H9 (cell line): ENCODE measurements at regions not wholly inside any gene's neighbourhood (a gene's known extent, or its start where the extent isn't known, plus 50 kb on each side); places are given as distances from the start of the nearest gene placed in this dataset.

Experiments used
- DNase-seq: peaks from one replicate; pipeline ENCODE4 v3.0.0-alpha.2; 2017
- H2AFZ ChIP-seq: one replicate; pipeline ENCODE4 v1.6.1; 2013; ENCODE audit warnings: mild to moderate bottlenecking, low read length, control low read depth, moderate library complexity
- H2AK5ac ChIP-seq: 2 replicates; pipeline ENCODE4 v1.6.1; 2013; ENCODE audit warnings: low read length, control low read depth, mixed read lengths; ENCODE audit not compliant: insufficient read length
- H2BK120ac ChIP-seq: one replicate; pipeline ENCODE4 v1.6.1; 2013; ENCODE audit warnings: low read depth, mild to moderate bottlenecking, low read length, control low read depth, inconsistent platforms; ENCODE audit not compliant: poor library complexity, severe bottlenecking
- H2BK12ac ChIP-seq: 2 replicates; pipeline ENCODE4 v1.6.1; 2013; ENCODE audit warnings: low read length, control low read depth, mixed read lengths, low read depth; ENCODE audit not compliant: insufficient read length
- H2BK15ac ChIP-seq: 2 replicates; pipeline ENCODE4 v1.6.1; 2013; ENCODE audit warnings: low read depth, low read length, control low read depth
- H2BK20ac ChIP-seq: one replicate; pipeline ENCODE4 v1.6.1; 2013; ENCODE audit warnings: low read depth, mild to moderate bottlenecking, low read length, control low read depth, inconsistent platforms; ENCODE audit not compliant: poor library complexity, severe bottlenecking
- H2BK5ac ChIP-seq: 2 replicates; pipeline ENCODE4 v1.6.1; 2013; ENCODE audit warnings: low read length, control low read depth, mixed read lengths; ENCODE audit not compliant: insufficient read length
- H3K14ac ChIP-seq: 2 replicates; pipeline ENCODE4 v1.6.1; 2013; ENCODE audit warnings: low read length, control low read depth; ENCODE audit not compliant: insufficient read depth
- H3K18ac ChIP-seq: 2 replicates; pipeline ENCODE4 v1.6.1; 2013; ENCODE audit warnings: low read depth, mild to moderate bottlenecking, mixed read lengths, low read length, control low read depth; ENCODE audit not compliant: insufficient read length
- H3K23ac ChIP-seq: 2 replicates; pipeline ENCODE4 v1.6.1; 2013; ENCODE audit warnings: low read length, control low read depth, mixed read lengths, low read depth; ENCODE audit not compliant: insufficient read length
- H3K23me2 ChIP-seq: 2 replicates; pipeline ENCODE4 v1.6.1; 2013; ENCODE audit warnings: low read depth, mild to moderate bottlenecking, mixed read lengths, low read length, control low read depth; ENCODE audit not compliant: insufficient read length, poor library complexity, severe bottlenecking
- H3K27ac ChIP-seq: 2 replicates; pipeline ENCODE4 v1.5.1; 2013; ENCODE audit warnings: low read length, control low read depth, mixed read lengths, low read depth; ENCODE audit not compliant: insufficient read length
- H3K27me3 ChIP-seq: 2 replicates; pipeline ENCODE4 v1.6.1; 2013; ENCODE audit warnings: low read length, control low read depth, inconsistent platforms; ENCODE audit not compliant: insufficient read depth
- H3K4ac ChIP-seq: 2 replicates; pipeline ENCODE4 v1.6.1; 2013; ENCODE audit warnings: low read depth, mild to moderate bottlenecking, control low read depth, inconsistent platforms, low read length, moderate library complexity
- H3K4me1 ChIP-seq: 2 replicates; pipeline ENCODE4 v1.6.1; 2013; ENCODE audit warnings: low read length, control low read depth, inconsistent platforms; ENCODE audit not compliant: insufficient read depth
- H3K4me2 ChIP-seq: 2 replicates; pipeline ENCODE4 v1.6.1; 2013; ENCODE audit warnings: low read length, control low read depth, mixed read lengths; ENCODE audit not compliant: insufficient read length, insufficient read depth
- H3K56ac ChIP-seq: 2 replicates; pipeline ENCODE4 v1.6.1; 2013; ENCODE audit warnings: low read depth, mild to moderate bottlenecking, mixed read lengths, low read length, control low read depth; ENCODE audit not compliant: insufficient read length
- H3K79me1 ChIP-seq: 2 replicates; pipeline ENCODE4 v1.6.1; 2013; ENCODE audit warnings: low read depth, mild to moderate bottlenecking, moderate library complexity, low read length, control low read depth, inconsistent platforms; ENCODE audit not compliant: insufficient read depth, poor library complexity, severe bottlenecking
- H3K79me2 ChIP-seq: 2 replicates; pipeline ENCODE4 v1.6.1; 2013; ENCODE audit warnings: low read length, control low read depth, inconsistent platforms; ENCODE audit not compliant: insufficient read depth
- H3K9ac ChIP-seq: 2 replicates; pipeline ENCODE4 v1.6.1; 2013; ENCODE audit warnings: low read length, control low read depth, mixed read lengths; ENCODE audit not compliant: insufficient read length; ENCODE audit errors: extremely low read depth
- H3K9me3 ChIP-seq: one replicate; pipeline ENCODE4 v1.6.1; 2013; ENCODE audit warnings: low read depth, low read length, inconsistent platforms; ENCODE audit not compliant: control insufficient read depth
- H3T11ph ChIP-seq: one replicate; pipeline ENCODE4 v1.6.1; 2013; ENCODE audit warnings: mild to moderate bottlenecking, low read length, control low read depth, inconsistent platforms
- H4K20me1 ChIP-seq: one replicate; pipeline ENCODE4 v1.6.1; 2013; ENCODE audit not compliant: control insufficient read depth, insufficient read length, insufficient read depth
- H4K5ac ChIP-seq: 2 replicates; pipeline ENCODE4 v1.6.1; 2013; ENCODE audit warnings: low read depth, mild to moderate bottlenecking, mixed read lengths, low read length, control low read depth; ENCODE audit not compliant: insufficient read length
- H4K8ac ChIP-seq: replicated peaks from 2 replicates; pipeline ENCODE4 v1.6.1; 2013; ENCODE audit warnings: low read length, control low read depth, mixed read lengths, low read depth; ENCODE audit not compliant: insufficient read length
- H4K91ac ChIP-seq: 2 replicates; pipeline ENCODE4 v1.6.1; 2013; ENCODE audit warnings: low read depth, mild to moderate bottlenecking, moderate library complexity, mixed read lengths, low read length, control low read depth; ENCODE audit not compliant: insufficient read length
- H3K27ac Mint-ChIP-seq, 3 experiments: 2 replicates in 2 of 3; 3 replicates in 1 of 3; pipeline ENCODE4 v1.8.0; 2020 to 2021; ENCODE audit warnings: mixed read lengths in 3 of 3, mild to moderate bottlenecking in 1 of 3, moderate library complexity in 1 of 3
- H3K27me3 Mint-ChIP-seq: 2 replicates; pipeline ENCODE4 v1.8.0; 2021; ENCODE audit warnings: low read depth, mild to moderate bottlenecking, moderate library complexity, mixed read lengths
- H3K36me3 Mint-ChIP-seq, 3 experiments: 2 replicates in 2 of 3; 3 replicates in 1 of 3; pipeline ENCODE4 v1.8.0; 2020 to 2021; ENCODE audit warnings: low read depth in 3 of 3, mixed read lengths in 3 of 3; ENCODE audit not compliant: insufficient read depth in 1 of 3
- H3K4me1 Mint-ChIP-seq, 2 experiments: 2 replicates each; pipeline ENCODE4 v1.8.0; 2020; ENCODE audit warnings: mixed read lengths in 2 of 2
- H3K4me3 Mint-ChIP-seq, 2 experiments: 2 replicates in 1 of 2; 3 replicates in 1 of 2; pipeline ENCODE4 v1.8.0; 2020 to 2021; ENCODE audit warnings: mild to moderate bottlenecking in 2 of 2, mixed read lengths in 2 of 2, moderate library complexity in 1 of 2
- H3K9me3 Mint-ChIP-seq, 2 experiments: 2 replicates in 1 of 2; 3 replicates in 1 of 2; pipeline ENCODE4 v1.8.0; 2020; ENCODE audit warnings: mild to moderate bottlenecking in 2 of 2, mixed read lengths in 2 of 2, moderate library complexity in 1 of 2
- CTCF ChIP-seq: fragments of 200-600 bp; sonication (generic); conservative IDR thresholded peaks from 3 replicates; pipeline ENCODE4 v1.8.0; 2021; ENCODE audit warnings: antibody characterized with exemption, mild to moderate bottlenecking
- WGBS: extraction: QIAGEN DNeasy Blood & Tissue Kit; methylation state at CpG from one replicate; pipeline ENCODE4 v1.1.7; 2013; ENCODE audit warnings: missing lambda C conversion rate, low lambda C conversion rate, mixed read lengths; ENCODE audit not compliant: insufficient read length; ENCODE audit errors: extremely low coverage; 5-methylcytosine and 5-hydroxymethylcytosine counted together

GRCh38 chr6:18997375-18997826, 610.3 kb downstream of the RNF144B start:
- H2AFZ ChIP-seq, result no peak overlapping the region
- H3K18ac ChIP-seq, result no peak overlapping the region
- no peak overlapping the region for H2AK5ac ChIP-seq
- H3K14ac ChIP-seq, result no peak overlapping the region
- no peak overlapping the region for H3K4me3 Mint-ChIP-seq
- H3T11ph ChIP-seq, result no peak overlapping the region
- H3K9ac ChIP-seq, result no peak overlapping the region
- H2BK12ac ChIP-seq, result no peak overlapping the region
- H4K5ac ChIP-seq, result no peak overlapping the region
- H3K79me1 ChIP-seq, result no peaks in the 10 kb centered on the region
- DNase-seq, result peak; percentile 53
- no peaks in the 10 kb centered on the region for H3K79me2 ChIP-seq
- no peak overlapping the region for H2BK20ac ChIP-seq
- no peaks in the 10 kb centered on the region for H3K27me3 Mint-ChIP-seq
- peaks cover 2% of the 10 kb centered on the region in 2 experiments; a peak in 2 of 4 replicates for H3K4me1 Mint-ChIP-seq
- no peaks in the 10 kb centered on the region; a peak in 1 of 5 replicates for H3K9me3 Mint-ChIP-seq
- no peak overlapping the region for H4K8ac ChIP-seq
- no peaks in the 10 kb centered on the region for H3K23me2 ChIP-seq
- H2BK5ac ChIP-seq, result no peak overlapping the region
- no peak overlapping the region for H3K56ac ChIP-seq
- no peak overlapping the region for H2BK15ac ChIP-seq
- H4K20me1 ChIP-seq, result no peaks in the 10 kb centered on the region
- no CpG with 5 or more reads among the region's 2 CpGs for WGBS
- no peak overlapping the region for H3K27ac Mint-ChIP-seq
- H3K27ac ChIP-seq, result no peak overlapping the region
- H2BK120ac ChIP-seq, result no peak overlapping the region
- H3K4me1 ChIP-seq, result no peaks in the 10 kb centered on the region
- H3K4ac ChIP-seq, result no peak overlapping the region
- H4K91ac ChIP-seq, result no peak overlapping the region
- H3K27me3 ChIP-seq, result no peaks in the 10 kb centered on the region
- H3K9me3 ChIP-seq, result no peaks in the 10 kb centered on the region
- no peak overlapping the region for H3K4me2 ChIP-seq
- TF ChIP-seq CTCF, result peak; percentile 78
- H3K23ac ChIP-seq, result no peak overlapping the region
- H3K36me3 Mint-ChIP-seq, result no peaks in the 10 kb centered on the region
